HG02642 (cell line): ENCODE measurements at regions not wholly inside any gene's neighbourhood (a gene's known extent, or its start where the extent isn't known, plus 50 kb on each side); places are given as distances from the start of the nearest gene placed in this dataset.
"Not testable (repeated sequence)": the region's sequence is repeated elsewhere in the genome, so short reads cannot be mapped to it uniquely, and the experiment has no call there.

Experiments
- ATAC-seq: cut with Tn5 transposase; IDR thresholded peaks from one replicate; pipeline ENCODE4 v1.9.1; 2021; ENCODE audit warnings: mild to moderate bottlenecking; ENCODE audit not compliant: unreplicated experiment, poor library complexity

DNA sequence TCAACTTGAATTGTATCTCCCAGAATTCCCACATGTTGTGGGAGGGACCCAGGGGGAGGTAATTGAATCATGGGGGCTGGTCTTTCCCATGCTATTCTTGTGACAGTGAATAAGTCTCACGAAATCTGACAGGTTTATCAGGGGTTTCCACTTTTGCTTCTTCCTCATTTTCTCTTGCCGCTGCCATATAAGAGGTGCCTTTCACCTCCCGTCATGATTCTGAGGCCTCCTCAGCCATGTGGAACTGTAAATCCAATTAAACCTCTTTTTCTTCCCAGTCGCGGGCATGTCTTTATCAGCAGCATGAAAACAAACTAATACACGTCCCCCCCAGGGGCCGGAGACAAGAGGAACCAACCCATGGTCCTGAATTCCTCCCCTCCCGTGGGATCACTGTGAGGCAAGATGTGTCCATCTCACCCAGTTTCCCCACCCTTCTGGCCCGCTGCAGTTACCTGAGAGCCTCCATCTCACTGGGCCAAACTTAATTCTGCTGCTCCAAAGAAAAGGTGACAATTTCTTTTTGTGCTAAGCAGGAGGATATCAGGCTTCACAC is 354.0 kb upstream of the JARID2 start:
- not testable (repeated sequence) for ATAC-seq

DNA sequence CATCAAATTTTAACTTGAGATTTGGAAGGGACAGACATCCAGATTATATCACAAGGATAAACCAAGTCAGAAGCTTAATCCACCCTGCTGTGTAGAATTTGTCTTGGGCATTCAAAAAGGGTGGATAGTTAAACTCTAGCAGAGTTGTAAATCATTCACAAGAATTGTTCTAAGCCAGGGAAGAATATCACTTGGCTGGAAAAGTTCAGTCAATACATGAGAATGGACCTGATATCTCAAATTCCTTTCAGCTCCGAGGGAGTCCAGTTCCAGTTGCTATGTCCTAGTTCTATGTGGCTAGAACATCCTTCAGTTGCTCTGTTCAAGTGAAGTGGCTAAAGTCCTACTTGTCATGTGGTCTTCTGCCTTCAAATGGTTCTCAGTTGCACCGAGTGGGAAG is 351.8 kb upstream of the JARID2 start:
- no peak for ATAC-seq

- ATAC-seq = no peak
These were observed 349.4 kb upstream of the JARID2 start for GRCh38 chr6:14896475-14896874.

GRCh38 chr6:14897831-14898230 is 348.0 kb upstream of the JARID2 start:
- no peak for ATAC-seq

DNA sequence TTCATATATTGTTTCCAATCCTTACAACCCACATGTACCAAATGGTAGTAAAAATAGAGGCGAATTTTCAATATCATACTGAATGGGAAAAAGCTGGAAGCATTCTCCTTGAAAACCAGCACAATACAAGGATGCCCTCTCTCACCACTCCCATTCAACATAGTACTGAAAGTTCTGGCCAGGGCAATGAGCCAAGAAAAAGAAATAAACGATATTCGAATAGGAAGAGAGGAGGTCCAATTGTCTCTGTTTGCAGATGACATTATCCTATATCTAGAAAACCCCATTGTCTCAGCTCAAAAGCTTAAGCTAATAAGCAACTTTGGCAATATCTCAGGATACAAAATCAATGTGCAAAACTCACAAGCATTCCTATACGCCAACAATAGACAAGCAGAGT is 346.4 kb upstream of the JARID2 start:
- ATAC-seq = not testable (repeated sequence)

DNA sequence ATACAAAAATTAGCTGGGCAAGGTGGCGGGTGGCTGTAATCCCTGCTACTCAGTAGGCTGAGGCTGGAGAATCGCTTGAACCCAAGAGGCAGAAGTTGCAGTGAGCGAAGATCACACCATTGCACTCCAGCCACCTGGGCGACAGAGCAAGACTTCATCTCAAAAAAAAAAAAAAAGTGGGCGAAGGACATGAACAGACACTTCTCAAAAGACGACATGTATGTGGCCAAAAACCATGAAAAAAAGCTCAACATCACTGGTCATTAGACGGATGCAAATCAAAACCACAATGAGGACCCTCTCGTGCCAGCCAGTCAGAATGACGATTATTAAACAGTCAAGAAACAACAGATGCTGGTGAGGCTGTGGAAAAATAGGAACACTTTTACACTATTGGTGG is 344.9 kb upstream of the JARID2 start:
- no peak for ATAC-seq

- no peak for ATAC-seq
These were observed 342.5 kb upstream of the JARID2 start for GRCh38 chr6:14903176-14904038.

DNA sequence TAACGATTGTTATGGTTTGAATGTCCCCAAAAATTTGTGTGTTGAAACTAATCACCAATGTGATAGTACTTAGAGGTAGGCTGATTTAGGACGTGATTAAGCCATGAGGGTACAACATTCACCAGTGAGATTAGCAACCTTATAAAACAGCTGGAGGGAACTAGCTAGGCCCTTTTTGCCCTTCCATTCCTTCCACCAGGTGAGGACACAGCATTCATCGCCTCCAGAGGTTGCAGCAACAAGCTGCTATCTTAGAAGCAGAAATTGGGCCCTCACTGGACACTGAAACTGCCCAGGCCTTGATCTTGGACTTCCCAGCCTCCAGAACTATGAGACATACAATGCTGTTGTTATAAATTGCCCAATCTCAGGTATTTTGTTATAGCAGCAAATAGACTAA is 340.7 kb upstream of the JARID2 start:
- no peak for ATAC-seq

DNA sequence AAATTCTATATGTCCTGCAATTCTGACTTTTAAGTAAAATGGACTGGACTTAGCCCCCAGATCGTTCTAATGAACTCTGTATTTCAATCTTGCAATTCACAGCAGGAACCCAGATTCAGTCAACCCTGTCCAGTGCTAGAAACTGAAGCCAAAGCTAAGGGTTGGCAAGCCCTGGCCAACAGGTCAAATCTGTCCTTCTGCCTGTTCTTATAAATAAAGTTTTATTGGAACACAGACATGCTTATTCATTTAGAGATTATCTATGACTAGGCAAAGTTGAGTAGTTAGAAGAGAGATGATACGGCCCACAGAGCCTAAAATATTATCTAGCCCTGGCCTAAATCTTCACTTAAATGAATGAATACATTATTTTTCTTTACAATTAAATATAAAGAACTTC is 339.2 kb upstream of the JARID2 start:
- no peak for ATAC-seq

- peak; percentile 87 for ATAC-seq
These were observed 334.9 kb upstream of the JARID2 start for GRCh38 chr6:14910692-14911547.

DNA sequence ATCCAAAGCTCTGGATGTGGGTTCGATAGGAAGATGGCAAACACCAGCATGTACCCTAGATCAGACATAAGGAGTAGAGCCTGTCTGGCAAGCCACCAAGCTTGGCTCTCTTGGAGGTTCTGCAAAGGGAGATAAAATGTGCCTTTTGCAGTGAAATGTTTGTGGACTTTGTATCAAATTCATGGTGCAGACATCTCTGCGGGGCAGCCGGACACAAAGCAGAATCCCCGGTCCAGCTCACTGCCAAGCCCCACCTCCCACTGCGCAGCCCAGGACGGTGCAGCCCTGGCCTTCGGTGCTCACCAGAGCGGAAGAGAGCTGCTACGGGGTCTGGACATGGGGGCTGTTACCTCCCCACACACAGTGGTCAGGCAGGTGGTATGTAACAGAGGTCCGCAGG is 333.6 kb upstream of the JARID2 start:
- no peak for ATAC-seq

- no peak for ATAC-seq
These were observed 333.2 kb upstream of the JARID2 start for GRCh38 chr6:14912706-14913105.

GRCh38 chr6:14913931-14914330 is 331.9 kb upstream of the JARID2 start:
- ATAC-seq = no peak

GRCh38 chr6:14915888-14916832 is 329.7 kb upstream of the JARID2 start:
- ATAC-seq = no peak

DNA sequence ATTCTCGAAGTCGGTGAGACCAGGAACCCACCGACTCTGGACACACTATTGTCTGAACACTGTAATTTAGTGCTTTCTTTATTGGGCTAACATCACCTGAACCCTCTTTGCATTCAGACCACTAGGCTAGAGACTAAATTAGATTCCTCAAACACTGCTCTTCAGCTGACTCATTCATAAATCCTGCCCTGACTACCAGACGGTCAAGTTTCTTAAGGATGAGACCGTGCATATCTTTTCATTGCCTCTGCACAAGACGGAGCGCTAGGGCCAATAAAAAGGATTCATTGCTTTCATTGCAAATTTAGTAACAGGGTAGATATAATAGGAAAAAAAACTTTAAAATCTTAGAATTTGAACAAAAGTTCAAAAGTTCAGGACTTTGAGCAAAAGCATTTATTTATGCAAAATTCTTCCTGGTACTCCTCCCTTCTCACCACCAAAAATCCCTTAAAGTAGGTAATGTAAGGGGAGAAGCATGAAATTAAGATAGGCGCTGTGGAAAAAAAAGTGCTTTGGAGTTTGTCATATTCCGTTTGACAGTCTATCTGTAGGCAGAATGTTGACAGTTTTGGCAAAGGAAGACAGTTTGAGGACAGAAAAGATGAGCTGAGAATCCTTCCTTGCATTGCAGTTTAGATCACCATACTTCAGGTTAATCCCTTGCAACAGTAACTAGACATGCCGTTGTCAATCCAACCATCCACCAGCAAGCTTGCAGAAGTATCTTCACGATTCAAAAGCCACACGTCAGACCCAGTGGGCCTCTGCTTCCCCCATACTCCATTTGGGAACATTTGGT is 328.6 kb upstream of the JARID2 start:
- ATAC-seq = no peak

DNA sequence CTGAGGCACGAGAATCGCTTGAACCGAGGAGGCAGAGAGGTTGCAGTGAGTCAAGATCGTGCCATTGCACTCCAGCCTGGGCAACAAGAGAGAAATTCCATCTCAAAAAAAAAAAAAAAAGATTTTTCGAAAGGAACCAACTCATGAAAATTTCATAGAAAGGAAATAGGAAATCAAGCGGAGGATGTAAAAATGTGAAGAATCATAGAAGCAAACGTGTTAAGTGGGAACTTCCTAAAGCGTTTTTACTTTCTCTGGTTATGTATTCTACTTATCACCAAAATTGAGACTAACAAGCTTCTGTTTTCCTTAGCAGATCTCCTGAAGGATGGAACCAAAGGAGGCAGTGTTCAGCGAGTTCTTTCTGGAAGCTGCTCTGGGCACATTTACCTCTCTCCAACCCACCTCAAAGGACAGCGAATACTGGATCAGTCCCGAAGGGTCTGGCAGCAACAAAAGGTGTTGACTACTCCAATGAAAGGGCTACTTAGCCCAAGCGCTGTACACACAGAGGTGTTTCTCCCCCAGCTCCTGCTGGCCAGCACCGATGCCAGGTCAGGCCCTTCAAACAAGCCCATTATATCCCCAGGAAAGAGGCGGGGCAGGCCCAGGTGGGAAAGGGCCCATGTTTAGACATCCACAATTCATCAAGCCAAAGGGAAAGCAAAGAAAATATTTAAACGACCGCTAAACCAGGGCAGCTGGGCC is 327.5 kb upstream of the JARID2 start:
- ATAC-seq = no peak

- no peak for ATAC-seq
These were observed 326.7 kb upstream of the JARID2 start for GRCh38 chr6:14919038-14919670.

DNA sequence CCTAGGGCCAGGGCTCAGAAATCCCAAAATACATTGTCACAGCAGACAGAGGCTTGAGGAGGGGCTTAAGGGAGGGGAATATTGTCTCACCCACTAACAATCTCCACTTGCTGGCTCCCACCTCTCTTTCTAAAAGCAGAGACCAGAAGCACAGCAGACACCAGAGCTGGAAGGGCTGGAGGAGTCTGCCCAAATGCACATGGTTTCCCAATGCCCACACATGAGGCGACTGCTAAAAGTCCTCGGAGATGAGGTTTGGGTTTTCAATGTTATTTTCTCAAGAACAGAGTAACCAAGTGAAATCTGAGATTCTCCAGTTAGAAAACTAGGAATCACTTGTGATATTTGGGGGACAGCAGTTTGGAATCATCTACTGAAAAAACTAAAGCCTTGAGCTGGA is 325.6 kb upstream of the JARID2 start:
- no peak for ATAC-seq
